Glutamatergic neuron (in vitro differentiated cells): ENCODE measurements at regions not wholly inside any gene's neighbourhood (a gene's known extent, or its start where the extent isn't known, plus 50 kb on each side); places are given as distances from the start of the nearest gene placed in this dataset.
"Not testable (repeated sequence)": the region's sequence is repeated elsewhere in the genome, so short reads cannot be mapped to it uniquely, and the experiment has no call there.

ENCODE experiments used
- DNase-seq: peaks from one replicate; pipeline ENCODE4 v3.0.0; 2022
- H3K27ac Mint-ChIP-seq: one replicate; pipeline ENCODE4 v1.8.0; 2020; ENCODE audit warnings: mild to moderate bottlenecking, mixed read lengths, inconsistent platforms; ENCODE audit not compliant: unreplicated experiment
- H3K27me3 Mint-ChIP-seq: one replicate; pipeline ENCODE4 v1.8.0; 2020; ENCODE audit warnings: mild to moderate bottlenecking, moderate library complexity, mixed read lengths, inconsistent platforms; ENCODE audit not compliant: unreplicated experiment
- H3K36me3 Mint-ChIP-seq: one replicate; pipeline ENCODE4 v1.8.0; 2020; ENCODE audit warnings: mild to moderate bottlenecking, mixed read lengths, inconsistent platforms; ENCODE audit not compliant: unreplicated experiment
- H3K4me1 Mint-ChIP-seq: one replicate; pipeline ENCODE4 v1.8.0; 2020; ENCODE audit warnings: mild to moderate bottlenecking, low read depth, mixed read lengths, inconsistent platforms; ENCODE audit not compliant: unreplicated experiment
- H3K4me3 Mint-ChIP-seq: one replicate; pipeline ENCODE4 v1.8.0; 2020; ENCODE audit warnings: mild to moderate bottlenecking, mixed read lengths, inconsistent platforms; ENCODE audit not compliant: unreplicated experiment
- H3K9me3 Mint-ChIP-seq: one replicate; pipeline ENCODE4 v1.8.0; 2020; ENCODE audit warnings: mild to moderate bottlenecking, moderate library complexity, mixed read lengths, inconsistent platforms; ENCODE audit not compliant: unreplicated experiment
- TF ChIP-seq, protein P1 (sequence below): fragments of 200-600 bp; sonication (generic); IDR thresholded peaks from one replicate; pipeline ENCODE4 v1.5.0; 2021; ENCODE audit not compliant: partially characterized antibody, unreplicated experiment

DNA sequence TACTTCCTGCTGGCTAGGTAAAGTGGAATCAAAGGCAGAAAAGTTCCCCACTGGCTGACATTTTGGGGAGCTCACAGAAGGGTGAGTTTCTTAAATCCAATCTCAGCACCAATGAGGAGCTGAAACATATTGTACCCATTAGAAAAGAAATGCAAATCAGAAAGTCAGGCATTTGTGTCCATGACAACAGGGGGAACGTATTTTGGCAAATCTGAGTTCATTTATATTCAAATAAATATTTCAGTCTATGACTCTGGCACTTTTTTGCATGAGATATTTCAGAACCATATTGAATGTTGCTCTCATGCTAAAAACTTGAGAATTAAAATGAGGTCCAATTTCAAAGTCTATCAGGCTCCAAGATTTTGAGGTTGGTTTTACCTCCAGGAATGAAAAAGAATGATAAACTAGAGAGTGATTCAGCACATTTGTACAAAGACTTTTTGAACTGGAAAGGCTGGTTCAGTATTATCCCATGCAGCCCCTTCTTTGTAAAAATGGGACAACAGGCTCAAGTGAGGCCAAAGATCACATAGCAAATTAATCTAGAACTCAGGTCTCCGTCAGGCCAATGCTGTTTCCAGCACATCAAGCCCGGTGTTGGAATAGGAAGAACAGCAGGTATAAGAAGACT, 202.2 kb downstream of the RRAGC start:
- H3K36me3 Mint-ChIP-seq = peaks cover 18% of the 10 kb centered on the region
- no peak overlapping the region for H3K27ac Mint-ChIP-seq
- no peak for DNase-seq
- TF ChIP-seq, protein P1, sequence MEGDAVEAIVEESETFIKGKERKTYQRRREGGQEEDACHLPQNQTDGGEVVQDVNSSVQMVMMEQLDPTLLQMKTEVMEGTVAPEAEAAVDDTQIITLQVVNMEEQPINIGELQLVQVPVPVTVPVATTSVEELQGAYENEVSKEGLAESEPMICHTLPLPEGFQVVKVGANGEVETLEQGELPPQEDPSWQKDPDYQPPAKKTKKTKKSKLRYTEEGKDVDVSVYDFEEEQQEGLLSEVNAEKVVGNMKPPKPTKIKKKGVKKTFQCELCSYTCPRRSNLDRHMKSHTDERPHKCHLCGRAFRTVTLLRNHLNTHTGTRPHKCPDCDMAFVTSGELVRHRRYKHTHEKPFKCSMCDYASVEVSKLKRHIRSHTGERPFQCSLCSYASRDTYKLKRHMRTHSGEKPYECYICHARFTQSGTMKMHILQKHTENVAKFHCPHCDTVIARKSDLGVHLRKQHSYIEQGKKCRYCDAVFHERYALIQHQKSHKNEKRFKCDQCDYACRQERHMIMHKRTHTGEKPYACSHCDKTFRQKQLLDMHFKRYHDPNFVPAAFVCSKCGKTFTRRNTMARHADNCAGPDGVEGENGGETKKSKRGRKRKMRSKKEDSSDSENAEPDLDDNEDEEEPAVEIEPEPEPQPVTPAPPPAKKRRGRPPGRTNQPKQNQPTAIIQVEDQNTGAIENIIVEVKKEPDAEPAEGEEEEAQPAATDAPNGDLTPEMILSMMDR = no peak
- H3K4me3 Mint-ChIP-seq = peak overlapping the region; percentile 6
- peaks cover 8% of the 10 kb centered on the region for H3K9me3 Mint-ChIP-seq
- peaks cover 7% of the 10 kb centered on the region for H3K27me3 Mint-ChIP-seq
- peaks cover 19% of the 10 kb centered on the region for H3K4me1 Mint-ChIP-seq

DNA sequence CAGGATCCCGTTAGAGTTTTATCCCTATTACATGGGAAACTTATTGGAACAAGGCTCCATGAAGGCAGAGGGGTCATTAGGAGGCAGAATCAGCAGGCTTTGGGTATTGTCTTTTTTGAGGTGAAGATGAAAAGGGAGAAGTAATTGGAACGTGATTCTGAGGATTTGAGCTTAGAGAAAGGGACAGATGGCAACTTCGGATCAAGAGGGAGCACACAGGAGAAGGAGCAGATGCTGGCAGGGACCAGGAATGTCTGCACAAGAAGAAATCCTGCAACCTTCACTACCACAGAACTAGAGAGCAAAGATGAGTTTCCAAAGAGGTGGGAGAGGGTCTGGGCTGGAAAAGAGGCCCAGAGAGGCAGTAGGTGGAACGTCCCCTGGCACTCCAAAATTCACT, 202.8 kb downstream of the RRAGC start:
- no peak for DNase-seq
- H3K4me3 Mint-ChIP-seq = peak overlapping the region; percentile 22
- peaks cover 18% of the 10 kb centered on the region for H3K36me3 Mint-ChIP-seq
- peak overlapping the region; percentile 76 for H3K27ac Mint-ChIP-seq
- H3K4me1 Mint-ChIP-seq = peaks cover 19% of the 10 kb centered on the region
- H3K9me3 Mint-ChIP-seq = peaks cover 8% of the 10 kb centered on the region
- H3K27me3 Mint-ChIP-seq = peaks cover 7% of the 10 kb centered on the region
- TF ChIP-seq, protein P1 = no peak

DNA sequence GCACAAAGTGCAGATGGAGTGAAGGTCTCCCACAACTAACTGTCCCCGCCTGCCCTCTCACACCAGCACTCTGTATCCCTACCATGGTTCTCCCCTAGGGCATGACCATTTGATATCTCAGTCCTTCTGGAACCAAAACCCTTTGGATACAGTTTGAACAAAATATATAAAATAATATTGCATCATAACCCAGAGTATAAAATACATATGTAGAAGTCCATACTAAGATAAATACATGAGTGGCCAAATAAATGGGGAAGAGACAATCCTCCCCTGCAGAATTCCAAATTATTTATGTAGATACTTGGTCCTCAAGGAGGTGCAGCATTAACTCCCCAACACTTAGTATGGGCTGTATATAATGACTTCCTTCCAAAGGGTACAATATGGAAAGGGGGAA, 207.4 kb downstream of the RRAGC start:
- Mint-ChIP-seq H3K27ac (no peak overlapping the region), H3K27me3 (peaks cover 9% of the 10 kb centered on the region), H3K4me3 (no peak overlapping the region), H3K4me1 (peaks cover 16% of the 10 kb centered on the region), H3K9me3 (peaks cover 11% of the 10 kb centered on the region), H3K36me3 (no peaks in the 10 kb centered on the region)
- no peak for DNase-seq
- TF ChIP-seq, protein P1 = no peak

DNA sequence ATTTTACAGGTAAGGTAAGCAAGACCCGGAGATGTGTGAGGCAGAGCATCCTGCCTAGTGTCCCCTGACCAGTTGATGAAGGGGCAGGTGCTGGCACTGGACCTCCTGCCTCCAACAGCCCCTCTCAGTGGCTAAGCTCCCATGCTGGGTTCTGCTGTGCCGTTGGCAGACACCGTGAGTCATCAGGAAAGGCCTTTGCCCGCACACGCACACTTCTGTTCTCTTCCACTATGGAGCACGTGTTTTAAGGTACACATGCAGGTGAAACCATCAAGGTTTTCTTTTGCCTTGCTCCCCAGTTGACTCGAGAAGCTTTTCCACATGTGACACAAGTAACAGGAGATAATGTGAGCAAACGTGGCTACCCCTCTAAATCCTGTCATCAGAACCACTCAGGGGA, 207.9 kb downstream of the RRAGC start:
- Mint-ChIP-seq H3K4me1 (peaks cover 11% of the 10 kb centered on the region), H3K27me3 (peaks cover 8% of the 10 kb centered on the region), H3K9me3 (peaks cover 11% of the 10 kb centered on the region), H3K4me3 (no peak overlapping the region), H3K27ac (no peak overlapping the region), H3K36me3 (no peaks in the 10 kb centered on the region)
- TF ChIP-seq, protein P1 = no peak
- no peak for DNase-seq

DNA sequence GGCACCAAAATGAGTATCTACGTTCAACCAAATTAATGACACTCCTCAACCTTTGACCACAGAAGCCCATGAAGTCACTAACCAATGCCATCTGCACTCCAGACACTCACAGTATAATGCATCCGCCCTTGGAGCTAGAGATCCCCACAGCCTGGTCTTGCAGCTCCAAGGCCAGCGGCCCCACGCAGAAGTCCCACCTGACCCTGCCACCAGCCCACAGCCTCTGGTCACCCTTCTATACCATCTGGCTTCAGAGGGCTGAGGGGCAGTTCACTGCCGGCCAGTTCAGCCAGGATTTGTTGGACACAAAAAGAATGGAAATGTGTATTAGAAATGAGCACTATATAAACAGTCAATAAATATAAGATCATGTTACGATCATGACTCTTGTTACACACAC, 211.2 kb downstream of the RRAGC start:
- DNase-seq = no peak
- peaks cover 6% of the 10 kb centered on the region for H3K27me3 Mint-ChIP-seq
- TF ChIP-seq, protein P1 = no peak

DNA sequence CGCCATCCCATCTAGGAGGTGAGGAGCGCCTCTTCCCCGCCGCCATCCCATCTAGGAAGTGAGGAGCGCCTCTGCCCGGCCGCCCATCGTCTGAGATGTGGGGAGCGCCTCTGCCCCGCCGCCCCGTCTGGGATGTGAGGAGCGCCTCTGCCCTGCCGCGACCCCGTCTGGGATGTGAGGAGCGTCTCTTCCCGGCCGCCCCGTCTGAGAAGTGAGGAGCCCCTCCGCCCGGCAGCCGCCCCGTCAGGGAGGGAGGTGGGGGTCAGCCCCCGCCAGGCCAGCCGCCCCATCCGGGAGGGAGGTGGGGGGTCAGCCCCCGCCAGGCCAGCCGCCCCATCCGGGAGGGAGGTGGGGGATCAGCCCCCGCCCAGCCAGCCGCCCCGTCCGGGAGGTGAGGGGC, 212.2 kb downstream of the RRAGC start:
- peaks cover 15% of the 10 kb centered on the region for H3K36me3 Mint-ChIP-seq
- not testable (repeated sequence) for H3K4me1 Mint-ChIP-seq, DNase-seq, H3K4me3 Mint-ChIP-seq, H3K27ac Mint-ChIP-seq
- H3K9me3 Mint-ChIP-seq = peaks cover 10% of the 10 kb centered on the region
- H3K27me3 Mint-ChIP-seq = peaks cover 12% of the 10 kb centered on the region

More for the DNA sequence above, 211.2 kb downstream of the RRAGC start:
- peaks cover 7% of the 10 kb centered on the region for H3K36me3 Mint-ChIP-seq
- peaks cover 16% of the 10 kb centered on the region for H3K9me3 Mint-ChIP-seq
- H3K27ac Mint-ChIP-seq = peak overlapping the region; percentile 68
- no peak overlapping the region for H3K4me3 Mint-ChIP-seq
- H3K4me1 Mint-ChIP-seq = no peaks in the 10 kb centered on the region
